ENCODE measurements at regions not wholly inside any gene's neighbourhood (a gene's known extent, or its start where the extent isn't known, plus 50 kb on each side); places are given as distances from the start of the nearest gene placed in this dataset.

DNA sequence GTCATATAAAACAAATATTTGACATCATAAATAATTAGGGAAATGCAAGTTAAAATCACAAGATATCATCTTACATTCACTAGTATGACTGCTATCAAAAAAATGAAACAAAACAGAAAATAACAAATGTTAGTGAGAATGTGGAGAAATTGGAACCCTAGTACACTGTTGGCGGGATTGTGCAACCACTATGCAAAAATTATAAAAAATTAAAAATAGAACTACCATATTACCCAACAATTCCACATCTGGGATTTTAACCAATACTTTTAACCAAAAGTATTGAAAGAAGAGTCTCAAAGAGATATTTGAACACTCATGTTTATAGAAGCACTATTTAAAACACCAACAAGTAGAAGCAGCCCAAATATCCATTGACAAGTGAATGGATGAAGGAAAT lies 797.2 kb upstream of the ADAMTS5 start:
- H3K4me3 ChIP-seq (ENCODE audit: control insufficient read depth in 2 of 3, extremely low read depth in 1 of 3, insufficient read depth in 2 of 3, low read depth in 1 of 3, low read length in 3 of 3): no peak overlapping the region
- DNase-seq (ENCODE audit: low read depth, low spot score) (no peak), FAIRE-seq (no peak)
- no peak overlapping the region for H3K27ac ChIP-seq (ENCODE audit: control insufficient read depth, insufficient read depth, low read length)
- no peaks in the 10 kb centered on the region for H3K9me3 ChIP-seq (ENCODE audit: control insufficient read depth, low read depth, low read length)
- H4K20me1 ChIP-seq (ENCODE audit: control insufficient read depth, extremely low read depth, insufficient read depth, low read length): no peaks in the 10 kb centered on the region
- H3K36me3 ChIP-seq (ENCODE audit: control insufficient read depth in 2 of 2, extremely low read depth in 1 of 2, insufficient read depth in 2 of 2, low read length in 2 of 2): no peaks in the 10 kb centered on the region
- H3K9me1 ChIP-seq (ENCODE audit: control insufficient read depth, extremely low read depth, insufficient read depth, low read length): no peaks in the 10 kb centered on the region
- H3K4me1 ChIP-seq (ENCODE audit: control insufficient read depth, extremely low read depth, insufficient read depth, low read length): no peaks in the 10 kb centered on the region
- dilution Hi-C loops (cut with MboI; ENCODE audit: extremely low pct_ligation_motif_present, low sequenced_read_pairs): no loop called here
- H3K9ac ChIP-seq (ENCODE audit: control insufficient read depth, extremely low read depth, insufficient read depth, low read length): no peak overlapping the region
- TF ChIP-seq, protein P1, sequence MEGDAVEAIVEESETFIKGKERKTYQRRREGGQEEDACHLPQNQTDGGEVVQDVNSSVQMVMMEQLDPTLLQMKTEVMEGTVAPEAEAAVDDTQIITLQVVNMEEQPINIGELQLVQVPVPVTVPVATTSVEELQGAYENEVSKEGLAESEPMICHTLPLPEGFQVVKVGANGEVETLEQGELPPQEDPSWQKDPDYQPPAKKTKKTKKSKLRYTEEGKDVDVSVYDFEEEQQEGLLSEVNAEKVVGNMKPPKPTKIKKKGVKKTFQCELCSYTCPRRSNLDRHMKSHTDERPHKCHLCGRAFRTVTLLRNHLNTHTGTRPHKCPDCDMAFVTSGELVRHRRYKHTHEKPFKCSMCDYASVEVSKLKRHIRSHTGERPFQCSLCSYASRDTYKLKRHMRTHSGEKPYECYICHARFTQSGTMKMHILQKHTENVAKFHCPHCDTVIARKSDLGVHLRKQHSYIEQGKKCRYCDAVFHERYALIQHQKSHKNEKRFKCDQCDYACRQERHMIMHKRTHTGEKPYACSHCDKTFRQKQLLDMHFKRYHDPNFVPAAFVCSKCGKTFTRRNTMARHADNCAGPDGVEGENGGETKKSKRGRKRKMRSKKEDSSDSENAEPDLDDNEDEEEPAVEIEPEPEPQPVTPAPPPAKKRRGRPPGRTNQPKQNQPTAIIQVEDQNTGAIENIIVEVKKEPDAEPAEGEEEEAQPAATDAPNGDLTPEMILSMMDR (optimal IDR thresholded peaks at IDR 0.05 in 1 of 3, IDR thresholded peaks at IDR 0.05 in 1 of 3, conservative IDR thresholded peaks at IDR 0.05 in 1 of 3; ENCODE audit: extremely low read depth in 1 of 3, insufficient read depth in 2 of 3, low read length in 3 of 3): no peak
- TF ChIP-seq EZH2 (IDR thresholded peaks at IDR 0.05; ENCODE audit: low read length): no peak
- no peaks in the 10 kb centered on the region for H3K27me3 ChIP-seq (ENCODE audit: control insufficient read depth, extremely low read depth, insufficient read depth, low read length)
- no peaks in the 10 kb centered on the region for H3K79me2 ChIP-seq (ENCODE audit: control insufficient read depth, insufficient read depth, low read length)
- no peak overlapping the region for H2AFZ ChIP-seq (ENCODE audit: control insufficient read depth, low read length)
- H3K4me2 ChIP-seq (ENCODE audit: control insufficient read depth, extremely low read depth, insufficient read depth, low read depth, low read length): no peak overlapping the region

DNA sequence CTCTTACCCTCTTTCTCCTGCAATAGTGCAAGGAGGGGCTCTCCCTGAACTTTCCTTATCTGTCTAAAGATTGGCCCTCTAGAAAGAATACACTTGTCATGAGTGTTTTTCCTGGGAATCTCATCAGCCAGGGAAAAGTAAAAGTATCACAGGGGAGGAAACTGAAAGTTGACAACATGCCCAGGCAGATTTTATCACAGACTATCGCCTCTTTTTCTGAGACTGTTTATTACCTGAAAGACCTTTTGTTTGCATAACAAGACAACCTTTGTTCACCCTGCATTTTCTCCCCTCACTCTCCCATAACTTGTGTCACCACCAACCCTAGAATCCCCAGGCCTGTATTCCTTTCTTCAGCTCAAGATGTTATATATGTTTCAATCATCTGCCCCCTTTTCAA lies 794.7 kb upstream of the ADAMTS5 start:
- Histone ChIP-seq H3K4me1 (ENCODE audit: control insufficient read depth, extremely low read depth, insufficient read depth, low read length) (no peaks in the 10 kb centered on the region), H3K9me1 (ENCODE audit: control insufficient read depth, extremely low read depth, insufficient read depth, low read length) (no peaks in the 10 kb centered on the region), H3K79me2 (ENCODE audit: control insufficient read depth, insufficient read depth, low read length) (no peaks in the 10 kb centered on the region), H2AFZ (ENCODE audit: control insufficient read depth, low read length) (peak overlapping the region; percentile 79), H4K20me1 (ENCODE audit: control insufficient read depth, extremely low read depth, insufficient read depth, low read length) (no peaks in the 10 kb centered on the region), H3K27me3 (ENCODE audit: control insufficient read depth, extremely low read depth, insufficient read depth, low read length) (no peaks in the 10 kb centered on the region), H3K4me2 (ENCODE audit: control insufficient read depth, extremely low read depth, insufficient read depth, low read depth, low read length) (peak overlapping the region; percentile 11), H3K4me3 (ENCODE audit: control insufficient read depth in 2 of 3, extremely low read depth in 1 of 3, insufficient read depth in 2 of 3, low read depth in 1 of 3, low read length in 3 of 3) (peak overlapping the region in 1 of 3 experiments; percentile 15), H3K9me3 (ENCODE audit: control insufficient read depth, low read depth, low read length) (no peaks in the 10 kb centered on the region), H3K36me3 (ENCODE audit: control insufficient read depth in 2 of 2, extremely low read depth in 1 of 2, insufficient read depth in 2 of 2, low read length in 2 of 2) (no peaks in the 10 kb centered on the region), H3K27ac (ENCODE audit: control insufficient read depth, insufficient read depth, low read length) (no peak overlapping the region), H3K9ac (ENCODE audit: control insufficient read depth, extremely low read depth, insufficient read depth, low read length) (no peak overlapping the region)
- TF ChIP-seq, protein P1 (optimal IDR thresholded peaks at IDR 0.05 in 1 of 3, IDR thresholded peaks at IDR 0.05 in 1 of 3, conservative IDR thresholded peaks at IDR 0.05 in 1 of 3; ENCODE audit: extremely low read depth in 1 of 3, insufficient read depth in 2 of 3, low read length in 3 of 3): no peak
- dilution Hi-C loops (cut with MboI; ENCODE audit: extremely low pct_ligation_motif_present, low sequenced_read_pairs): no loop called here
- FAIRE-seq (no peak), DNase-seq (ENCODE audit: low read depth, low spot score) (no peak)
